PC-3 (cell line): ENCODE measurements at regions not wholly inside any gene's neighbourhood (a gene's known extent, or its start where the extent isn't known, plus 50 kb on each side); places are given as distances from the start of the nearest gene placed in this dataset.

Source experiments
- ATAC-seq: fragments of 200-7000 bp; cut with Tn5 transposase; 2 replicates; pipeline ENCODE4 v1.9.1; 2020; ENCODE audit warnings: mild to moderate bottlenecking, moderate library complexity
- BruUV-seq: library from RNA; stranded (reverse); fragments of 400-500 nt; replicated peaks from 2 replicates; lab custom pipeline; 2021; lab: Mats Ljungman, UMichigan
- CTCF ChIA-PET: fragments of 300-600 bp; sonication (Branson Sonifier 250); formaldehyde crosslinking; loops from one replicate; lab custom pipeline; 2022; ENCODE audit warnings: antibody characterized with exemption; lab: Charles Lee
- POLR2A ChIA-PET: fragments of 300-600 bp; sonication (Branson Sonifier 250); formaldehyde crosslinking; loops from one replicate; lab custom pipeline; 2022; ENCODE audit warnings: antibody characterized with exemption; ENCODE audit not compliant: unreplicated experiment; lab: Charles Lee
- DNase-seq: peaks from one replicate; pipeline ENCODE4 v3.0.0-alpha.2; 2015
- H2AFZ ChIP-seq: fragments of 300-600 bp; sonication (generic); 2 replicates; pipeline ENCODE4 v1.6.0; 2016; ENCODE audit warnings: antibody characterized with exemption, low read length
- H3F3A ChIP-seq: fragments of 300-600 bp; sonication (generic); one replicate; pipeline ENCODE4 v1.6.0; 2017; ENCODE audit warnings: antibody characterized with exemption, low read length, control low read depth, mild to moderate bottlenecking; ENCODE audit not compliant: unreplicated experiment
- H3K27ac ChIP-seq: fragments of 300-600 bp; sonication (generic); 2 replicates; pipeline ENCODE4 v1.5.1; 2016; ENCODE audit warnings: mild to moderate bottlenecking, low read length
- H3K27me3 ChIP-seq: fragments of 300-600 bp; sonication (generic); 2 replicates; pipeline ENCODE4 v1.6.1; 2016; ENCODE audit warnings: low read length, mixed read lengths
- H3K36me3 ChIP-seq: fragments of 300-600 bp; sonication (generic); 2 replicates; pipeline ENCODE4 v1.6.1; 2016; ENCODE audit warnings: low read depth, mixed run types, low read length, mixed read lengths
- H3K4me1 ChIP-seq: fragments of 300-600 bp; sonication (generic); 2 replicates; pipeline ENCODE4 v1.5.1; 2016; ENCODE audit warnings: low read length; ENCODE audit not compliant: insufficient read depth
- H3K4me2 ChIP-seq: fragments of 300-600 bp; sonication (generic); 2 replicates; pipeline ENCODE4 v1.6.0; 2016; ENCODE audit warnings: low read length
- H3K4me3 ChIP-seq: fragments of 300-600 bp; sonication (generic); 2 replicates; pipeline ENCODE4 v1.5.1; 2016; ENCODE audit warnings: mild to moderate bottlenecking, low read length, mixed read lengths
- H3K79me2 ChIP-seq: fragments of 300-600 bp; sonication (generic); 2 replicates; pipeline ENCODE4 v1.6.1; 2017; ENCODE audit warnings: low read length, mixed read lengths
- H3K9ac ChIP-seq: fragments of 300-600 bp; sonication (generic); 2 replicates; pipeline ENCODE4 v1.6.0; 2016; ENCODE audit warnings: mild to moderate bottlenecking, low read length
- H3K9me2 ChIP-seq: fragments of 300-600 bp; sonication (generic); replicated peaks from 2 replicates; pipeline ENCODE4 v1.6.1; 2016; ENCODE audit warnings: mixed run types, low read length, mixed read lengths
- H3K9me3 ChIP-seq: fragments of 300-600 bp; sonication (generic); 2 replicates; pipeline ENCODE4 v1.6.1; 2016; ENCODE audit warnings: low read length, mixed read lengths
- H4K20me1 ChIP-seq: fragments of 300-600 bp; sonication (generic); 2 replicates; pipeline ENCODE4 v1.6.1; 2016; ENCODE audit warnings: low read length, mixed read lengths
- EZH2 ChIP-seq: fragments of 300-600 bp; sonication (generic); IDR thresholded peaks from one replicate; pipeline ENCODE4 v1.6.1; 2017; ENCODE audit warnings: antibody characterized with exemption, mild to moderate bottlenecking, low read length; ENCODE audit not compliant: unreplicated experiment
- EZH2phosphoT487 ChIP-seq: fragments of 300-600 bp; sonication (generic); IDR thresholded peaks from 2 replicates; pipeline ENCODE4 v1.6.1; 2018; ENCODE audit warnings: mild to moderate bottlenecking, antibody characterized with exemption, low read length, borderline replicate concordance
- intact Hi-C: fragments of 100-400 bp; cut with micrococcal nuclease; formaldehyde crosslinking; loops from 2 replicates; pipeline ENCODE4 v1.9.0; 2023
- TF ChIP-seq, protein P1 (sequence below): fragments of 300-600 bp; sonication (generic); conservative IDR thresholded peaks from 2 replicates; pipeline ENCODE4 v1.5.1; 2017; ENCODE audit warnings: antibody characterized with exemption, low read depth, mild to moderate bottlenecking, low read length

DNA sequence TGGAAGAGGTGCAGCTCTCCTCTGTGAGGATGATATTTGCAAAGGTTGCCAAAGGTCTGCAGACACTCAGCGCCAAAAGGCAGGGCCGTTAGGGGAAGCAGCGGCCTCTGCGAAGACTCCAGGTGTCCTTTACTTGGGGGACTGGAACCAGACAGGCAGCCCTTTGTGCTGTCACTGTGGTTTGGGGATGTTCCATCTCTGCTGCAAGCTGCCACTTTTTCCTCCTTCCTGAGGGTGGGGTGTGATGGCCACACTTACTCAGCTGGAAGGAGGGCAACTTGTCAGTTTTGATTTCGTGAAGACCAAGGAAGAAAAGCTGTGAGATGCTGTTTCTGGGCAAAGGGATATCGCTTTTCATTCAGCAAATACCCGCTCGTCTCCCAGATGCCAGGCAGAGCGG, 96.5 kb upstream of the PRR5 start:
- Histone ChIP-seq H3F3A (no peaks in the 10 kb centered on the region), H3K9me3 (no peaks in the 10 kb centered on the region), H3K4me1 (no peaks in the 10 kb centered on the region), H3K9me2 (no peaks in the 10 kb centered on the region), H3K27ac (no peak overlapping the region), H3K9ac (no peak overlapping the region), H3K79me2 (no peaks in the 10 kb centered on the region), H3K4me2 (no peak overlapping the region), H3K36me3 (no peaks in the 10 kb centered on the region), H4K20me1 (no peaks in the 10 kb centered on the region), H3K27me3 (no peaks in the 10 kb centered on the region), H2AFZ (no peak overlapping the region), H3K4me3 (no peak overlapping the region)
- ChIA-PET POLR2A (no interaction called here), CTCF (no interaction called here)
- DNase-seq (no peak), ATAC-seq (no peak)
- BruUV-seq: no TSS peak
- intact Hi-C loops: no loop called here
- TF ChIP-seq EZH2phosphoT487 (no peak), EZH2 (no peak)
- TF ChIP-seq, protein P1, sequence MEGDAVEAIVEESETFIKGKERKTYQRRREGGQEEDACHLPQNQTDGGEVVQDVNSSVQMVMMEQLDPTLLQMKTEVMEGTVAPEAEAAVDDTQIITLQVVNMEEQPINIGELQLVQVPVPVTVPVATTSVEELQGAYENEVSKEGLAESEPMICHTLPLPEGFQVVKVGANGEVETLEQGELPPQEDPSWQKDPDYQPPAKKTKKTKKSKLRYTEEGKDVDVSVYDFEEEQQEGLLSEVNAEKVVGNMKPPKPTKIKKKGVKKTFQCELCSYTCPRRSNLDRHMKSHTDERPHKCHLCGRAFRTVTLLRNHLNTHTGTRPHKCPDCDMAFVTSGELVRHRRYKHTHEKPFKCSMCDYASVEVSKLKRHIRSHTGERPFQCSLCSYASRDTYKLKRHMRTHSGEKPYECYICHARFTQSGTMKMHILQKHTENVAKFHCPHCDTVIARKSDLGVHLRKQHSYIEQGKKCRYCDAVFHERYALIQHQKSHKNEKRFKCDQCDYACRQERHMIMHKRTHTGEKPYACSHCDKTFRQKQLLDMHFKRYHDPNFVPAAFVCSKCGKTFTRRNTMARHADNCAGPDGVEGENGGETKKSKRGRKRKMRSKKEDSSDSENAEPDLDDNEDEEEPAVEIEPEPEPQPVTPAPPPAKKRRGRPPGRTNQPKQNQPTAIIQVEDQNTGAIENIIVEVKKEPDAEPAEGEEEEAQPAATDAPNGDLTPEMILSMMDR: no peak

DNA sequence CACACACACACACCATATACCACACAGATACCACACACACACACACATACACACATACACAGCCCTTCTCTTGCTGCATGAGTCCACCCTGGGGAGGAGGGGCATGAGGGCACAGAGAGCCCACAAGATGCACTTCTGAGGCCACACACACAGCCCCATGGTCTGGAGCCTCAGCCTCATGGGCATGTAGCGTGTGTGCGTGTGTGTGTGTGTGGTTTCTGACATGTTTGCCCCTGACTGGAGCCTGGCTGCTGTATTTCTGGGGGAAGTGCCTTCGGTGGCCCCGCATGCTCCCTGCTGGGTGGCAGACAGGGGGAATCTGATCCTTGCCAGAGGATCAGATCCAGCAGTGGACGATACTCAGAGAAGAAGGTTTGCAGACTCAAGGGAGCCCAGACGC, 97.0 kb upstream of the PRR5 start:
- no peak overlapping the region for H2AFZ ChIP-seq
- H3K4me2 ChIP-seq: no peak overlapping the region
- ATAC-seq: no peak
- no peak overlapping the region for H3K4me3 ChIP-seq
- BruUV-seq: no TSS peak
- H3F3A ChIP-seq: no peaks in the 10 kb centered on the region
- no peaks in the 10 kb centered on the region for H4K20me1 ChIP-seq
- no peak for DNase-seq
- no peak overlapping the region for H3K9ac ChIP-seq
- POLR2A ChIA-PET: no interaction called here
- H3K27me3 ChIP-seq: no peaks in the 10 kb centered on the region
- intact Hi-C loops: no loop called here
- no peaks in the 10 kb centered on the region for H3K9me2 ChIP-seq
- no peaks in the 10 kb centered on the region for H3K9me3 ChIP-seq
- H3K4me1 ChIP-seq: no peaks in the 10 kb centered on the region
- no peaks in the 10 kb centered on the region for H3K79me2 ChIP-seq
- H3K36me3 ChIP-seq: no peaks in the 10 kb centered on the region
- no peak overlapping the region for H3K27ac ChIP-seq
- CTCF ChIA-PET: no interaction called here
- TF ChIP-seq EZH2 (no peak), EZH2phosphoT487 (no peak)
- TF ChIP-seq, protein P1: no peak

DNA sequence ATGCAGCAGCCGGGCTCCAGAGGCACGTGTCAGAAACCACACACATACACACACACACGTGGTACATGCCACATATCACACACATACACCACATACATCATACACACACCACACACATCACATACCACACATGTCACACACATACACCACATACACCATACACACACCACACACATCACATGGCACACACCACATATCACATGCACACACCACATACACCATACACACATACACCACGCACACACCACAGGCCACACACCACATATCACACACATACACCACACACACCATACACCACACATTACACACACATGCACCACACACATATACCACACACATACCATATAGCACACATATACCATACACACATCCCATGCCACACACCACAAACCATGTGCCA, 97.5 kb upstream of the PRR5 start:
- Histone ChIP-seq H3K36me3 (no peaks in the 10 kb centered on the region), H3F3A (no peaks in the 10 kb centered on the region), H3K4me3 (no peak overlapping the region), H4K20me1 (no peaks in the 10 kb centered on the region), H3K4me2 (no peak overlapping the region), H3K79me2 (no peaks in the 10 kb centered on the region), H3K9me3 (no peaks in the 10 kb centered on the region), H3K9me2 (no peaks in the 10 kb centered on the region), H3K4me1 (no peaks in the 10 kb centered on the region), H3K27me3 (no peaks in the 10 kb centered on the region), H3K9ac (no peak overlapping the region), H3K27ac (no peak overlapping the region), H2AFZ (no peak overlapping the region)
- TF ChIP-seq EZH2phosphoT487 (no peak), EZH2 (no peak)
- TF ChIP-seq, protein P1: no peak
- no peak for ATAC-seq
- CTCF ChIA-PET: no interaction called here
- intact Hi-C loops: no loop called here
- no TSS peak for BruUV-seq
- POLR2A ChIA-PET: no interaction called here
- DNase-seq: no peak
